ENCODE measurements at regions not wholly inside any gene's neighbourhood (a gene's known extent, or its start where the extent isn't known, plus 50 kb on each side); places are given as distances from the start of the nearest gene placed in this dataset.

GRCh38 chr15:98380721-98381120 is 267.6 kb upstream of the IGF1R start:
- TF ChIP-seq EZH2 (IDR thresholded peaks at IDR 0.05) (no peak), POLR2AphosphoS5 (IDR thresholded peaks at IDR 0.05; ENCODE audit: borderline replicate concordance, low read depth, low read length) (no peak), FOXP2 (optimal IDR thresholded peaks at IDR 0.05; ENCODE audit: control extremely low read depth, extremely low read length, insufficient read depth) (no peak)
